ENCODE measurements at regions not wholly inside any gene's neighbourhood (a gene's known extent, or its start where the extent isn't known, plus 50 kb on each side); places are given as distances from the start of the nearest gene placed in this dataset.

GRCh38 chr14:28297559-28297958 is 469.0 kb upstream of the FOXG1 start:
- Mint-ChIP-seq H3K27ac (no peak overlapping the region), H3K27me3 (ENCODE audit: low read depth, poor library complexity) (no peaks in the 10 kb centered on the region), H3K4me1 (no peaks in the 10 kb centered on the region), H3K9me3 (peaks cover 23% of the 10 kb centered on the region), H3K4me3 (no peak overlapping the region), H3K36me3 (ENCODE audit: low read depth) (no peaks in the 10 kb centered on the region)
- DNase-seq = no peak
- TF ChIP-seq CTCF (IDR thresholded peaks at IDR 0.05) = no peak

- Mint-ChIP-seq H3K9me3 (peaks cover 20% of the 10 kb centered on the region), H3K36me3 (ENCODE audit: low read depth) (no peaks in the 10 kb centered on the region), H3K4me3 (no peak overlapping the region)
Measured at GRCh38 chr14:28298156-28298555, 468.4 kb upstream of the FOXG1 start.

GRCh38 chr14:28299227-28299626 is 467.4 kb upstream of the FOXG1 start:
- Mint-ChIP-seq H3K9me3 (peaks cover 16% of the 10 kb centered on the region), H3K4me3 (no peak overlapping the region), H3K27me3 (ENCODE audit: low read depth, poor library complexity) (no peaks in the 10 kb centered on the region), H3K27ac (no peak overlapping the region), H3K4me1 (no peaks in the 10 kb centered on the region), H3K36me3 (ENCODE audit: low read depth) (no peaks in the 10 kb centered on the region)
- no peak for DNase-seq
- no peak for TF ChIP-seq CTCF (IDR thresholded peaks at IDR 0.05)

More at GRCh38 chr14:28298156-28298555, 468.4 kb upstream of the FOXG1 start:
- H3K4me1 Mint-ChIP-seq = no peaks in the 10 kb centered on the region
- DNase-seq = no peak
- H3K27ac Mint-ChIP-seq = no peak overlapping the region
- no peaks in the 10 kb centered on the region for H3K27me3 Mint-ChIP-seq (ENCODE audit: low read depth, poor library complexity)
- no peak for TF ChIP-seq CTCF (IDR thresholded peaks at IDR 0.05)

GRCh38 chr14:28300356-28300755 is 466.2 kb upstream of the FOXG1 start:
- TF ChIP-seq CTCF (IDR thresholded peaks at IDR 0.05) = no peak
- Mint-ChIP-seq H3K27me3 (ENCODE audit: low read depth, poor library complexity) (no peaks in the 10 kb centered on the region), H3K27ac (no peak overlapping the region), H3K9me3 (peaks cover 7% of the 10 kb centered on the region), H3K4me3 (no peak overlapping the region), H3K4me1 (no peaks in the 10 kb centered on the region), H3K36me3 (ENCODE audit: low read depth) (no peaks in the 10 kb centered on the region)
- no peak for DNase-seq

GRCh38 chr14:28301179-28301578 is 465.4 kb upstream of the FOXG1 start:
- H3K27ac Mint-ChIP-seq = no peak overlapping the region
- no peak overlapping the region for H3K4me3 Mint-ChIP-seq
- H3K27me3 Mint-ChIP-seq (ENCODE audit: low read depth, poor library complexity) = no peaks in the 10 kb centered on the region
- H3K4me1 Mint-ChIP-seq = no peaks in the 10 kb centered on the region
- no peak for DNase-seq
- no peak for TF ChIP-seq CTCF (IDR thresholded peaks at IDR 0.05)
- H3K36me3 Mint-ChIP-seq (ENCODE audit: low read depth) = no peaks in the 10 kb centered on the region
- peaks cover 7% of the 10 kb centered on the region for H3K9me3 Mint-ChIP-seq

- DNase-seq = no peak
- H3K4me3 Mint-ChIP-seq = no peak overlapping the region
- no peaks in the 10 kb centered on the region for H3K27me3 Mint-ChIP-seq (ENCODE audit: low read depth, poor library complexity)
- H3K27ac Mint-ChIP-seq = no peak overlapping the region
- no peaks in the 10 kb centered on the region for H3K36me3 Mint-ChIP-seq (ENCODE audit: low read depth)
- no peaks in the 10 kb centered on the region for H3K4me1 Mint-ChIP-seq
- H3K9me3 Mint-ChIP-seq = peaks cover 4% of the 10 kb centered on the region
- TF ChIP-seq CTCF (IDR thresholded peaks at IDR 0.05) = no peak
Measured at GRCh38 chr14:28303248-28303647, 463.3 kb upstream of the FOXG1 start.

All from nephron progenitor cell (in vitro differentiated cells).